Calu3 (cell line): ENCODE measurements at regions not wholly inside any gene's neighbourhood (a gene's known extent, or its start where the extent isn't known, plus 50 kb on each side); places are given as distances from the start of the nearest gene placed in this dataset.

Experiments used
- BruUV-seq: library from RNA; stranded (reverse); fragments of 400-500 nt; replicated peaks from 2 replicates; lab custom pipeline; 2021; lab: Mats Ljungman, UMichigan
- CTCF ChIA-PET: fragments of 300-600 bp; sonication (Branson Sonifier 250); formaldehyde crosslinking; loops from one replicate; lab custom pipeline; 2022; ENCODE audit warnings: antibody characterized with exemption; lab: Charles Lee
- DNase-seq: peaks from one replicate; pipeline ENCODE4 v3.0.0; 2022
- H3K27ac Mint-ChIP-seq: one replicate; pipeline ENCODE4 v1.8.0; 2022; ENCODE audit warnings: mixed read lengths; ENCODE audit not compliant: unreplicated experiment
- H3K27me3 Mint-ChIP-seq: one replicate; pipeline ENCODE4 v1.8.0; 2022; ENCODE audit warnings: mixed read lengths; ENCODE audit not compliant: unreplicated experiment
- H3K36me3 Mint-ChIP-seq: one replicate; pipeline ENCODE4 v1.8.0; 2022; ENCODE audit warnings: mild to moderate bottlenecking, moderate library complexity, mixed read lengths; ENCODE audit not compliant: insufficient read depth, unreplicated experiment
- H3K4me1 Mint-ChIP-seq: one replicate; pipeline ENCODE4 v1.8.0; 2022; ENCODE audit warnings: mild to moderate bottlenecking, low read depth, mixed read lengths; ENCODE audit not compliant: unreplicated experiment
- H3K4me3 Mint-ChIP-seq: one replicate; pipeline ENCODE4 v1.8.0; 2022; ENCODE audit warnings: mild to moderate bottlenecking, low read depth, moderate library complexity, mixed read lengths; ENCODE audit not compliant: unreplicated experiment
- H3K9me3 Mint-ChIP-seq: one replicate; pipeline ENCODE4 v1.8.0; 2022; ENCODE audit warnings: low read depth, mixed read lengths; ENCODE audit not compliant: unreplicated experiment
- CTCF ChIP-seq: fragments of 200-600 bp; IDR thresholded peaks from one replicate; pipeline ENCODE4 v1.8.0; 2022; ENCODE audit warnings: antibody characterized with exemption; ENCODE audit not compliant: unreplicated experiment
- intact Hi-C: fragments of 100-400 bp; cut with micrococcal nuclease; formaldehyde crosslinking; loops from one replicate; pipeline ENCODE4 v1.10.0; 2022; ENCODE audit not compliant: unreplicated experiment

- intact Hi-C loops = no loop called here
- TF ChIP-seq CTCF = no peak
- Mint-ChIP-seq H3K27ac (no peak overlapping the region), H3K27me3 (no peaks in the 10 kb centered on the region), H3K9me3 (no peaks in the 10 kb centered on the region), H3K4me3 (no peak overlapping the region), H3K36me3 (no peaks in the 10 kb centered on the region), H3K4me1 (peaks cover 7% of the 10 kb centered on the region)
- CTCF ChIA-PET = no interaction called here
- DNase-seq = no peak
- no TSS peak for BruUV-seq
Measured at GRCh38 chr1:239244084-239244483, 142.3 kb upstream of the CHRM3 start.

GRCh38 chr1:239243006-239243405 is 143.4 kb upstream of the CHRM3 start:
- BruUV-seq = no TSS peak
- no peak overlapping the region for H3K4me3 Mint-ChIP-seq

GRCh38 chr1:239242404-239242803 is 144.0 kb upstream of the CHRM3 start:
- Mint-ChIP-seq H3K4me1 (peaks cover 5% of the 10 kb centered on the region), H3K27ac (no peak overlapping the region), H3K9me3 (no peaks in the 10 kb centered on the region), H3K36me3 (no peaks in the 10 kb centered on the region), H3K4me3 (no peak overlapping the region), H3K27me3 (no peaks in the 10 kb centered on the region)
- no peak for TF ChIP-seq CTCF
- no TSS peak for BruUV-seq
- CTCF ChIA-PET = interaction anchor here (1.0 kb wide), 1 partner anchor 12 kb away, joined by 3 read pairs; no protein-coding TSS in a partner anchor
- DNase-seq = no peak
- intact Hi-C loops = no loop called here

More at GRCh38 chr1:239243006-239243405, 143.4 kb upstream of the CHRM3 start:
- Mint-ChIP-seq H3K36me3 (no peaks in the 10 kb centered on the region), H3K27me3 (no peaks in the 10 kb centered on the region), H3K27ac (no peak overlapping the region), H3K4me1 (peaks cover 7% of the 10 kb centered on the region), H3K9me3 (no peaks in the 10 kb centered on the region)
- TF ChIP-seq CTCF = no peak
- intact Hi-C loops = no loop called here
- CTCF ChIA-PET = interaction anchor here (1.0 kb wide), 1 partner anchor 11 kb away, joined by 3 read pairs; no protein-coding TSS in a partner anchor
- DNase-seq = no peak

- Mint-ChIP-seq H3K4me3 (no peak overlapping the region), H3K27me3 (no peaks in the 10 kb centered on the region), H3K9me3 (no peaks in the 10 kb centered on the region), H3K36me3 (no peaks in the 10 kb centered on the region), H3K4me1 (no peaks in the 10 kb centered on the region), H3K27ac (no peak overlapping the region)
- intact Hi-C loops = no loop called here
- CTCF ChIA-PET = no interaction called here
- no TSS peak for BruUV-seq
- no peak for TF ChIP-seq CTCF
- no peak for DNase-seq
Measured at GRCh38 chr1:239240736-239241135, 145.6 kb upstream of the CHRM3 start.
